Activated CD4-positive, alpha-beta T cell treated with anti-CD3 and anti-CD28 coated beads, Interleukin-2, amount 10 ng/mL, durations not matched to agents 7 days and 5 days (primary cell): ENCODE measurements at regions not wholly inside any gene's neighbourhood (a gene's known extent, or its start where the extent isn't known, plus 50 kb on each side); places are given as distances from the start of the nearest gene placed in this dataset.
A peak's percentile ranks its signal among the peaks of the same experiment; 100 is the strongest.

Experiments
- CTCF ChIA-PET: fragments of 350-600 bp; sonication (Branson Sonifier 250); formaldehyde crosslinking; loops from one replicate; lab custom pipeline; 2021; ENCODE audit warnings: antibody characterized with exemption; lab: Charles Lee
- POLR2A ChIA-PET: fragments of 350-600 bp; sonication (Branson Sonifier 250); formaldehyde crosslinking; loops from one replicate; lab custom pipeline; 2021; ENCODE audit warnings: antibody characterized with exemption; lab: Charles Lee
- DNase-seq: peaks from one replicate; pipeline ENCODE4 v3.0.0-alpha.2; 2020
- H3K27ac Mint-ChIP-seq: one replicate; pipeline ENCODE4 v1.8.0; 2021; ENCODE audit warnings: mild to moderate bottlenecking, moderate library complexity, mixed read lengths
- H3K27me3 Mint-ChIP-seq: one replicate; pipeline ENCODE4 v1.8.0; 2021; ENCODE audit warnings: mixed read lengths
- H3K36me3 Mint-ChIP-seq: one replicate; pipeline ENCODE4 v1.8.0; 2021; ENCODE audit warnings: low read depth, mixed read lengths
- H3K4me1 Mint-ChIP-seq: one replicate; pipeline ENCODE4 v1.8.0; 2021; ENCODE audit warnings: mixed read lengths
- H3K4me3 Mint-ChIP-seq: one replicate; pipeline ENCODE4 v1.8.0; 2021; ENCODE audit warnings: mild to moderate bottlenecking, moderate library complexity, mixed read lengths
- H3K9me3 Mint-ChIP-seq: one replicate; pipeline ENCODE4 v1.8.0; 2021; ENCODE audit warnings: mixed read lengths

DNA sequence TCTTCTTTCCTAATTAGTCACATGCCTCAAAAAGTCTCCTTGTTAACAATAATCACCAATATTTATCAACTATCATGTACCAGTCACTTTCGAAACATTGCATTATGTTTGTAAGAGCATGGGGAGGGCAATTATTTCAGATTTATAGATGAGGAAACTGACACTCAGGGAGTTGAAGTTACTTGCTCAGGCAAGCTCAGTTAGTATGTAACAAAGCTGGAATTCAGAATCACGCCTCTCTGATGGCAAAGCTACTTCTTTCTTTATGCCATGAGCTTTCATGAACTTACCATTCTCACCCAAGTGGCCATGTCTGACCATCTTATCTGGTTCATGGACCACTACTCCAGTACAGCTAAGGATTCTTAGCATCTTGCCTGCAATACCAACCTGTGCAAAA lies 183.4 kb upstream of the TANK start:
- Mint-ChIP-seq H3K9me3 (peaks cover 6% of the 10 kb centered on the region), H3K4me1 (no peaks in the 10 kb centered on the region)
- POLR2A ChIA-PET, result no interaction called here

DNA sequence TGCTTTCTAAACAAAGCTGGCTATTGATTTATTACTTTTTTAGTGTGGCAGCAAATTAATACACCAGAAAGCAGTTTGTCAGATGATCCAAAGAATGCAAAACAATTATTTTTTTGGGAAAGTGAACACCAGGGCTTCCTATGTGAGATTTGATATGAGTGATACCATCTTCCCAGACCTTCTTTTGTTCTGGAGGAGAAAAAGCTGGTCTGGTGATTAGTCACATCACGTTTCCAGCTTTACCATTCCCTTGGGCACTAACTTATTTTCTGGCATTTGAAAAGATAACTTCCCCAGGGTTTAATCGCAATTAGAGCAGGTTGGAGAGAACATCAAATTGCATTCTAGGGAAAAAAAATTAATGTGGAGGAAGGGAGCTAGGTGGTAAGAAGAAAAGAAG lies 182.9 kb upstream of the TANK start:
- ChIA-PET POLR2A (no interaction called here), CTCF (interaction anchor here (1.2 kb wide), 1 partner anchor 14 kb away, joined by 3 read pairs; no protein-coding TSS in a partner anchor)
- no peak overlapping the region for H3K4me3 Mint-ChIP-seq
- H3K27me3 Mint-ChIP-seq, result peaks cover 8% of the 10 kb centered on the region
- H3K27ac Mint-ChIP-seq, result no peak overlapping the region
- peaks cover 6% of the 10 kb centered on the region for H3K9me3 Mint-ChIP-seq
- no peaks in the 10 kb centered on the region for H3K4me1 Mint-ChIP-seq
- no peaks in the 10 kb centered on the region for H3K36me3 Mint-ChIP-seq
- no peak for DNase-seq

More for the DNA sequence above, 183.4 kb upstream of the TANK start:
- peaks cover 8% of the 10 kb centered on the region for H3K27me3 Mint-ChIP-seq
- CTCF ChIA-PET, result no interaction called here
- no peaks in the 10 kb centered on the region for H3K36me3 Mint-ChIP-seq
- DNase-seq, result no peak
- H3K4me3 Mint-ChIP-seq, result no peak overlapping the region
- no peak overlapping the region for H3K27ac Mint-ChIP-seq

DNA sequence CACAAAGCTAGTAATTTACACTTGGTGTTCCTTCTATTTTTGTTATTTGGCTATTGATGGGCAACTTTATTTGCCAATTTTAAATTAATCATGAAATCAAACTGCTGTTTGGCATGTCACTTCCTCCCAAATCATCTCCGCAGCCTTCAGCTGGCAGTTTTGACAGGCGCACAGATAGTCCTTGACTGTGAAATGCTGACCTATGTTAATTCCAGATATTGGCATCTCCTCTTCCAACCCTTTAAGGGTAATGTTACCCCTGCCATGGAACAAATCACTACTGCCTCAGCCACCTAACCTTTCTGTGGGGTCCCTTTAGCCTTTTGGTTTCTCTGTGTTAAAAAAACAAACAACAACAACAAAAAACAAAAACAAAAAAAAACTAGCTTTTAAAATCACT lies 182.4 kb upstream of the TANK start:
- CTCF ChIA-PET, result interaction anchor here (1.2 kb wide), 1 partner anchor 14 kb away, joined by 3 read pairs; no protein-coding TSS in a partner anchor
- Mint-ChIP-seq H3K9me3 (peaks cover 6% of the 10 kb centered on the region), H3K4me1 (no peaks in the 10 kb centered on the region), H3K27ac (no peak overlapping the region), H3K36me3 (no peaks in the 10 kb centered on the region), H3K27me3 (peaks cover 8% of the 10 kb centered on the region), H3K4me3 (no peak overlapping the region)
- POLR2A ChIA-PET, result no interaction called here
- DNase-seq, result no peak

DNA sequence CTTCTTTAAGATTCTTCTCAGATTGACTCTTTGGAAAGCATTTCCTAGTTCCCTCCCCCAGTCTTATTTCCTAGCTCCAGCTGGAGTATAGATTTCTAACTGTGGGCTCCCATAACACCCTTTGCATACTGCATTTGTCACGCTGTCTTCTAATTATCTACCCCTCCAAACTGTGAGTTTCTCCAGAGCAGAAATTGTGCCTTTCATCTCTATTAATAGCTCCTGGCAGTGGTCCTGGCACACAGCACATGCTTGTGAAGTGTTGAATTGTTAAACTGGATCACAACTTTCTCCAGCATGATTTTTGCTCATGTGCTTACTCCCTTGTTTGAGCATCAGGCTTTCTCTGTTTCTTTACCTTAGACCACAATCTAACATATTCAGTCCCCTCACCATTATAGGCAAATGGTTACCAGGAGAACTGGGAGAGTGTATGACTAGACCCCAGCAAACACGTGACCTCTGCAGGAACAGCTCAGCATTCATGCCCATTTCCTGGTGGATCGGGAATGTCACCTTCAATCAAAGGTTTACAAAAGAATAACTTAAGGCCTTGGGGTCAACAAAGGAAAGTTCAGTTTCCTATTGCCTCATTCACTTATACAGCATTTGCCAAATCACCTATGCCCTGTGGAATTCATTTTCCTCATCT lies 175.7 kb upstream of the TANK start:
- Mint-ChIP-seq H3K4me3 (no peak overlapping the region), H3K27me3 (peaks cover 8% of the 10 kb centered on the region), H3K36me3 (no peaks in the 10 kb centered on the region), H3K27ac (no peak overlapping the region), H3K9me3 (peaks cover 2% of the 10 kb centered on the region), H3K4me1 (no peaks in the 10 kb centered on the region)
- ChIA-PET CTCF (interaction anchor here (2.8 kb wide), 1 partner anchor 10 kb away, joined by 12 read pairs; no protein-coding TSS in a partner anchor), POLR2A (no interaction called here)
- no peak for DNase-seq

DNA sequence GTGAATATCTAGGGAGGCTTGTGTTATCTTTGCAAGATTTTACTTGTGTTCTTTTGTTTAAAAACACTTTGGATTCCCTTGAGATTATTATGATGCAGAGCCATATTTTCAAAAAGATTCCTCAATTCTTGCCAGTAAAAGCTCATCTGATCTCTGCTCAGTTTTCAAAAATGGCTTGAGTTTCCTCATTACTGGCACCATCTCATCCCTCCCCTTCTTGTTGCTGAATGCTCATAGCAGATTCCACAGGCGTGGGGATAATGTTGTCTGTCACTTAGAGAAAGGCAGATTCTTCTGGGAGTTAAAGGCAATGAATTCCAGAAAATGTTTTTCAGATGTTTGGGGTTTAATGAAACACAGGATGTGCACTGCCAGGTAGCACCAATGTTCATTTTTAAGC lies 170.4 kb upstream of the TANK start:
- ChIA-PET POLR2A (no interaction called here), CTCF (no interaction called here)
- Mint-ChIP-seq H3K9me3 (no peaks in the 10 kb centered on the region), H3K36me3 (no peaks in the 10 kb centered on the region), H3K27ac (no peak overlapping the region), H3K4me1 (peaks cover 9% of the 10 kb centered on the region), H3K27me3 (no peaks in the 10 kb centered on the region), H3K4me3 (no peak overlapping the region)
- no peak for DNase-seq

DNA sequence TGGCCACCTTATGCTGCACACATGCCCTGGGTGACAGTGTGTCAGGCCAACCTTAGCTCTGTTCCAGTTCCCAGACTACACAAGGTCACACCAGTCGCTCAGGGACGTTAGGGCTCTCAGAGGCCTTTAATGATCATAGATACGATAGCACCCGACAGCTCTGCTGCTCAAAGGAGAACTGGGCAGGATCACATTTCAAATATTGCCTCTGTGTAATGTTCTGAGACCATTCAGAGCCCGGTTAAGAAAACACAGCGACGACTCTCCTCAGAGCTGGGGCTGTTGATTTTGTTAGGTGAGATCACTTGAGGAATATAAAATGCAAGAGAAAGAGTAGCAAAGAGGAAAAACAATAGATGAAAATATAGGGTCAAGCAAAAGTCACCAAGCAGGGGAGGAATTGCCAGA lies 166.6 kb upstream of the TANK start:
- H3K9me3 Mint-ChIP-seq, result no peaks in the 10 kb centered on the region
- peaks cover 9% of the 10 kb centered on the region for H3K4me1 Mint-ChIP-seq
- H3K4me3 Mint-ChIP-seq, result no peak overlapping the region
- POLR2A ChIA-PET, result no interaction called here
- no peaks in the 10 kb centered on the region for H3K27me3 Mint-ChIP-seq
- DNase-seq, result no peak
- no peaks in the 10 kb centered on the region for H3K36me3 Mint-ChIP-seq
- no peak overlapping the region for H3K27ac Mint-ChIP-seq
- CTCF ChIA-PET, result interaction anchor here (1.0 to 3.9 kb wide), 7 partner anchors 8 to 941 kb away, joined by 3 to 18 read pairs (median 3); no protein-coding TSS in a partner anchor

DNA sequence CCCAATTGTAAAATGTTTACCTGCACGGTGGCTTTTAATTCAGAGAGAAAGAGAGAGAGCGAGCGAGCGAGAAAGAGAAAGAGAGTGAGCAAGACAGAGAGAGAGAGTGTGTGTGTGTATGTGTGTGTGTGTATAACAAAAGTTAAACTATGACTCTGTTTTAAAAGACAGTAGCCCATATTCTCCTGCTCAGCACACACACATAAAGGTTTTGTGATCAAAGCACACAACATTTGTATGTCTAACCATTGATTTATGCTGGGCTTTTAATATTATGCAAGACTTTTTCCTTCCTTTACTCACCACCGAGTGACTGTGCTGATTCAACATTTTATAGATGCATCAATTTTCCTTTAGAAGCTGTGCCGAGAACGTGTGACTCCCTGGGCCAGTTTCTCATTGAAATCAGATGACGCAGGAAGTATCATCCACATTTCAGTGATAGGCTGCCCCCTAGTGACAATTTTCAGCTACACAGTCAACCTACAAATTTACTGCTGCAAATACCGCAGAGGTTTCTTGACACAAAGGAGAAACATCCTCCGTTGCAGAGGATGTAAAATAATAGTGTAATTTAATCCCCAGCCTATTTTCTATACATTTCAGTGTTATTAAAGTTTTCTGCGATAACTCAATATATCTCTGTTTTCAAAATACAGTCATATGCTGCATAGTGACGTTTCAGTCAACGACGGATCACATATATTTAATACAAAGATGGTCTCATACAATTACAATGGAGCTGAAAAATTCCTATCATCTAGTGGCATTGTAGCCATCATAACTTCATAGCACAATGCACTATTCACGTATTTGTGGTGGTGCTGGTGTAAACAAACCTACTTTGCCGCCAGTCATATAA lies 165.9 kb upstream of the TANK start:
- H3K27ac Mint-ChIP-seq, result no peak overlapping the region
- no peak overlapping the region for H3K4me3 Mint-ChIP-seq
- H3K27me3 Mint-ChIP-seq, result no peaks in the 10 kb centered on the region
- ChIA-PET POLR2A (interaction anchor here (0.7 kb wide), 1 partner anchor 850 kb away, joined by 3 read pairs; no protein-coding TSS in a partner anchor), CTCF (interaction anchor here (0.6 to 3.9 kb wide), 11 partner anchors 9 to 942 kb away, joined by 3 to 18 read pairs (median 3); no protein-coding TSS in a partner anchor)
- DNase-seq, result peak; percentile 87
- H3K9me3 Mint-ChIP-seq, result no peaks in the 10 kb centered on the region
- H3K36me3 Mint-ChIP-seq, result no peaks in the 10 kb centered on the region
- H3K4me1 Mint-ChIP-seq, result peaks cover 9% of the 10 kb centered on the region

DNA sequence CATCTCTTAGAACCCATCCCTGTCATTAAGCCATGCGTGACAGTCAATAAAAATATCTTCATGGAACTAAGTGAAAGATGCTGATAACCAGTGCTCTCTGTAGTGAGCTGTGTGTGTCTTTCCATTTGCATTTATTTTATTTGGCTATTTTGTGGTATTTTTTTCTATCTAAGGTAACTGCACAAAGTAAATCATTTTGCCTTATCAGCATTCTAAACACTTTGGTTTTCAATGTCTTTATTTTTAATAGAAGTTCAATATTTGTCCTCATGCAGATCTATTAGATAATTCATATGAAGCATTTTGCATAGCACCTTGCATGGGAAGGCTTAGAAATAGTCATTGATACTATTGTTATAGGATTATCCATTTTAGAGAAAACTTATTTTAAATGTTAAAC lies 163.6 kb upstream of the TANK start:
- CTCF ChIA-PET, result no interaction called here
- POLR2A ChIA-PET, result no interaction called here
- no peaks in the 10 kb centered on the region for H3K9me3 Mint-ChIP-seq
- H3K4me1 Mint-ChIP-seq, result peaks cover 9% of the 10 kb centered on the region
- H3K4me3 Mint-ChIP-seq, result no peak overlapping the region
- H3K36me3 Mint-ChIP-seq, result no peaks in the 10 kb centered on the region
- no peak for DNase-seq
- no peak overlapping the region for H3K27ac Mint-ChIP-seq
- H3K27me3 Mint-ChIP-seq, result peaks cover 2% of the 10 kb centered on the region

DNA sequence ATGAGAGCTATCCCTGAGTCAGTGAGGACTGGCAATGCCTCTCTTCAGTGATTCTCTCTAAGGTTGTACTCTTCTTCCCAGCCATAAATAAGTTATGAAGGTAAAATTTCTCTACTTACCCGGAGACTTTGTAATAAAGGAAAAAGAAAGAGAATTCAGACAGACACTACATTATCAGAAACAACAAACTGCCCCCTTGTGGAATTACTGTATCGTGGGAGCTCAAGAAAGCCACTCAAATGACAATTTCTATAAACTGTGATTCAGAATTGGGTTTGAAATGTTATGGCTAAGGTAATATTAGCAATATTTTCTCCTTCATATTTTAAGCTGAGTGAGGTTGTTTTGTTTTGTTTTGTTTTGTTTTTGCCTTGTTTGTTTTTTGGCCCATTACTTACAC lies 155.8 kb upstream of the TANK start:
- ChIA-PET CTCF (interaction anchor here (1.3 to 2.1 kb wide), 2 partner anchors 10 to 40 kb away, joined by 3 to 18 read pairs; no protein-coding TSS in a partner anchor), POLR2A (no interaction called here)
- Mint-ChIP-seq H3K27me3 (peaks cover 8% of the 10 kb centered on the region), H3K27ac (no peak overlapping the region), H3K36me3 (no peaks in the 10 kb centered on the region), H3K4me1 (no peaks in the 10 kb centered on the region), H3K9me3 (peaks cover 5% of the 10 kb centered on the region), H3K4me3 (no peak overlapping the region)
- DNase-seq, result no peak

DNA sequence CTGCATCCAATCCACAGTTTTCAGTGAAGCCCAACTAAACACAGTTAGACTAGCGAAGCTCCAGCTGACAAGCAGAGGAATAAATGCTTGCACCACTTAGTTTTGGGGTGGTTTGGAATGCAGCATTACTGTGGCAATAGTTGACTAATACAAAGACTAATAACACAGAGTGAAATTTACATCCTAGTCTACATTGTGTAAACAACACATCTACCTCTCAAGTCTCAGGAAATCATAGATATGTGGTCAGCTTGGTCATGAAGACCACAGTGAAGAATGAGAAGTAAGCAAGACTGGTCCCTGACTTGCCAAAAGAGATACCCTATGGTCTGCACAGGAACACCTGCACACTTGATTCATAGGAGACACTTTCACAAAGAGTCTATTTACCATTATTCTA lies 155.1 kb upstream of the TANK start:
- Mint-ChIP-seq H3K4me3 (no peak overlapping the region), H3K4me1 (no peaks in the 10 kb centered on the region), H3K27ac (no peak overlapping the region), H3K9me3 (peaks cover 10% of the 10 kb centered on the region), H3K27me3 (peaks cover 8% of the 10 kb centered on the region), H3K36me3 (no peaks in the 10 kb centered on the region)
- no peak for DNase-seq
- POLR2A ChIA-PET, result no interaction called here
- CTCF ChIA-PET, result interaction anchor here (2.1 kb wide), 1 partner anchor 11 kb away, joined by 18 read pairs; no protein-coding TSS in a partner anchor

DNA sequence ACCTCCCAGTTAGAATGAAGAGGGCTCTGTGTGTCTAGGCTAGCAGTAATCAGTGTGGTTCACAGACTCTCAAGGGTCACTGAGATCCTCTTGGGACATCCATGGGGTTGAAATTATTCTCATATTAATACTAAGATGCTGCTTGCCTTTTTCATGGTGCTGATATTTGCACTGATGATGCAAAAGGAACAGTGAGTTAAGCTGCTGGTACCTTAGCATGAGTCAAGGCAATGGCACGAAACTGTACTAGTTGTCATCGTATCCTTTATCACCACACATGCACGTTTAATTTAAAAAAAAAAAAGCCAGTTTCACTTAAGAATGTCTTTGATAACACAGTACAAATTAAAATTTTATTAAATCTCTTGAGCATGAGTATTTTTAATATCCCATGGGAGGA lies 151.9 kb upstream of the TANK start:
- DNase-seq, result no peak
- H3K36me3 Mint-ChIP-seq, result no peaks in the 10 kb centered on the region
- ChIA-PET CTCF (no interaction called here), POLR2A (no interaction called here)
- no peak overlapping the region for H3K27ac Mint-ChIP-seq
- no peaks in the 10 kb centered on the region for H3K4me1 Mint-ChIP-seq
- H3K27me3 Mint-ChIP-seq, result peaks cover 7% of the 10 kb centered on the region
- peaks cover 10% of the 10 kb centered on the region for H3K9me3 Mint-ChIP-seq
- H3K4me3 Mint-ChIP-seq, result no peak overlapping the region

DNA sequence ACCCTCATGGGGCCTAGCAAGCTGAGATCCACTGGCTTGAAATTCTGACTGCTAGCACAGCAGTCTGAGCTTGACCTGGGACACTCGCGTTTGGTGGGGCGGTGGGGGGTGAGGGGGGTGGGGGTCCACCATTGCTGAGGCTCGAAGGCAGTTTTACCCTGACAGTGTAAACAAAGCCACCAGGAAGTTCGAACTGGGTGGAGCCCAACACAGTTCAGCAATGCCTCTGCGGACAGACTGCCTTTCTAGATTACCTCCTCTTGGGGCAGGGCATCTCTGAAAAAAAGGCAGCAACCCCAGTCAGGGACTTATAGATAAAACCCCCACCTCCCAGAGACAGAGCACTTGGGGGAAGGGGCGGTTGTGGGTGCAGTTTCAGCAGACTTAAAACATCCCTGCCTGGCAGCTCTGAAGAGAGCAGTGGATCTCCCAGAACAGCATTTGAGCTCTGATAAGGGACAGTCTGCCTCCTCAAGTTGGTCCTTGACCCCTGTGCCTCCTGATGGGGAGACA lies 149.7 kb upstream of the TANK start:
- Mint-ChIP-seq H3K9me3 (peaks cover 20% of the 10 kb centered on the region), H3K4me3 (no peak overlapping the region), H3K4me1 (no peaks in the 10 kb centered on the region), H3K27me3 (peaks cover 12% of the 10 kb centered on the region), H3K36me3 (no peaks in the 10 kb centered on the region), H3K27ac (no peak overlapping the region)
- ChIA-PET POLR2A (no interaction called here), CTCF (no interaction called here)
- no peak for DNase-seq
